ENCODE measurements at regions not wholly inside any gene's neighbourhood (a gene's known extent, or its start where the extent isn't known, plus 50 kb on each side); places are given as distances from the start of the nearest gene placed in this dataset.

GRCh38 chr9:73665253-73665652 lies 513.6 kb downstream of the ANXA1 start:
- intact Hi-C loops (cut with micrococcal nuclease): no loop called here
- no peaks in the 10 kb centered on the region for H3K9me3 ChIP-seq (ENCODE audit: control insufficient read depth, insufficient read depth, low read length)
- H3K9me3 Mint-ChIP-seq: peaks cover 2 to 3% of the 10 kb centered on the region in 2 donors

GRCh38 chr9:73667749-73668148 lies 516.1 kb downstream of the ANXA1 start:
- Mint-ChIP-seq H3K4me1 (no peaks in the 10 kb centered on the region), H3K27ac (no peak overlapping the region), H3K27me3 (ENCODE audit: low read depth in 2 of 2) (no peaks in the 10 kb centered on the region), H3K9me3 (peaks cover 2 to 3% of the 10 kb centered on the region in 2 donors), H3K4me3 (no peak overlapping the region), H3K36me3 (no peaks in the 10 kb centered on the region)
- Histone ChIP-seq H3K4me3 (ENCODE audit: low read length) (no peak overlapping the region), H3K9me3 (ENCODE audit: control insufficient read depth, insufficient read depth, low read length) (no peaks in the 10 kb centered on the region), H3K27ac (ENCODE audit: low read length) (no peak overlapping the region), H3K27me3 (ENCODE audit: control insufficient read depth, insufficient read depth, low read length) (no peaks in the 10 kb centered on the region), H3K4me1 (ENCODE audit: control insufficient read depth, insufficient read depth, low read length) (no peaks in the 10 kb centered on the region), H3K36me3 (ENCODE audit: control insufficient read depth, insufficient read depth, low read length) (no peaks in the 10 kb centered on the region)
- no peak for ATAC-seq
- TF ChIP-seq, protein P1, sequence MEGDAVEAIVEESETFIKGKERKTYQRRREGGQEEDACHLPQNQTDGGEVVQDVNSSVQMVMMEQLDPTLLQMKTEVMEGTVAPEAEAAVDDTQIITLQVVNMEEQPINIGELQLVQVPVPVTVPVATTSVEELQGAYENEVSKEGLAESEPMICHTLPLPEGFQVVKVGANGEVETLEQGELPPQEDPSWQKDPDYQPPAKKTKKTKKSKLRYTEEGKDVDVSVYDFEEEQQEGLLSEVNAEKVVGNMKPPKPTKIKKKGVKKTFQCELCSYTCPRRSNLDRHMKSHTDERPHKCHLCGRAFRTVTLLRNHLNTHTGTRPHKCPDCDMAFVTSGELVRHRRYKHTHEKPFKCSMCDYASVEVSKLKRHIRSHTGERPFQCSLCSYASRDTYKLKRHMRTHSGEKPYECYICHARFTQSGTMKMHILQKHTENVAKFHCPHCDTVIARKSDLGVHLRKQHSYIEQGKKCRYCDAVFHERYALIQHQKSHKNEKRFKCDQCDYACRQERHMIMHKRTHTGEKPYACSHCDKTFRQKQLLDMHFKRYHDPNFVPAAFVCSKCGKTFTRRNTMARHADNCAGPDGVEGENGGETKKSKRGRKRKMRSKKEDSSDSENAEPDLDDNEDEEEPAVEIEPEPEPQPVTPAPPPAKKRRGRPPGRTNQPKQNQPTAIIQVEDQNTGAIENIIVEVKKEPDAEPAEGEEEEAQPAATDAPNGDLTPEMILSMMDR (IDR thresholded peaks at IDR 0.05): no peak
- no peak for DNase-seq
- intact Hi-C loops (cut with micrococcal nuclease): no loop called here
- 84% methylated on average over 1 of the region's 1 CpG for WGBS (ENCODE audit: insufficient coverage)

More at GRCh38 chr9:73665253-73665652, 513.6 kb downstream of the ANXA1 start:
- Histone ChIP-seq H3K27me3 (ENCODE audit: control insufficient read depth, insufficient read depth, low read length) (no peaks in the 10 kb centered on the region), H3K4me1 (ENCODE audit: control insufficient read depth, insufficient read depth, low read length) (no peaks in the 10 kb centered on the region), H3K27ac (ENCODE audit: low read length) (no peak overlapping the region), H3K36me3 (ENCODE audit: control insufficient read depth, insufficient read depth, low read length) (no peaks in the 10 kb centered on the region), H3K4me3 (ENCODE audit: low read length) (no peak overlapping the region)
- Mint-ChIP-seq H3K4me1 (no peaks in the 10 kb centered on the region), H3K27me3 (ENCODE audit: low read depth in 2 of 2) (peaks cover 0 to 3% of the 10 kb centered on the region in 2 donors), H3K27ac (no peak overlapping the region), H3K4me3 (no peak overlapping the region), H3K36me3 (no peaks in the 10 kb centered on the region)
- no peak for DNase-seq
- 60% methylated on average over 1 of the region's 1 CpG for WGBS (ENCODE audit: insufficient coverage)
- TF ChIP-seq, protein P1 (IDR thresholded peaks at IDR 0.05): no peak
- ATAC-seq: no peak

DNA sequence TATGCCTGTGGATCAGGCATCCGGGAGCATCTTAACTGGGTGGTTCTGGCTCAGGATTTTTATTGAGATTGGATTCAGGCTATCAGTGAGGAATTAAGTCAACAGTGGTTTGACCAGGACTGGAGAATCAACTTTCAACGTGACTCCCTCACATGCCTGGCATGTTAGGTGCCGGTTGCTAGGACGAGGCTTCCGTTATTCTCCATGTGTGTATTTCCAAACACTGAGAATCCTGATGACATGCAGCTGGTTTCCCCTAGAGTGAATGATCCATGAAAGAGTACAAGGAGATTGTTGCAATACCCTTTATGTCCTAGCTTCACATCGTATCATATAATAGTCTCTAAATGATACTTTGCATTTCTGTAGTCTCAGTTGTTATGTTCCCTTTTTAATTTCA lies 529.2 kb downstream of the ANXA1 start:
- Histone ChIP-seq H3K9me3 (ENCODE audit: control insufficient read depth, insufficient read depth, low read length) (no peaks in the 10 kb centered on the region), H3K4me3 (ENCODE audit: low read length) (no peak overlapping the region), H3K36me3 (ENCODE audit: control insufficient read depth, insufficient read depth, low read length) (no peaks in the 10 kb centered on the region), H3K27me3 (ENCODE audit: control insufficient read depth, insufficient read depth, low read length) (no peaks in the 10 kb centered on the region), H3K4me1 (ENCODE audit: control insufficient read depth, insufficient read depth, low read length) (no peaks in the 10 kb centered on the region), H3K27ac (ENCODE audit: low read length) (no peak overlapping the region)
- no peak overlapping the region for H3K4me3 Mint-ChIP-seq
- 91% methylated on average over 5 of the region's 6 CpGs for WGBS (ENCODE audit: insufficient coverage)
- peaks cover 2% of the 10 kb centered on the region in 2 donors for H3K9me3 Mint-ChIP-seq
- no peaks in the 10 kb centered on the region for H3K27me3 Mint-ChIP-seq (ENCODE audit: low read depth in 2 of 2)
- DNase-seq: no peak
- peaks cover 5% of the 10 kb centered on the region for H3K36me3 Mint-ChIP-seq
- intact Hi-C loops (cut with micrococcal nuclease): no loop called here
- H3K27ac Mint-ChIP-seq: no peak overlapping the region
- ATAC-seq: no peak
- TF ChIP-seq, protein P1 (IDR thresholded peaks at IDR 0.05): no peak
- H3K4me1 Mint-ChIP-seq: no peaks in the 10 kb centered on the region

DNA sequence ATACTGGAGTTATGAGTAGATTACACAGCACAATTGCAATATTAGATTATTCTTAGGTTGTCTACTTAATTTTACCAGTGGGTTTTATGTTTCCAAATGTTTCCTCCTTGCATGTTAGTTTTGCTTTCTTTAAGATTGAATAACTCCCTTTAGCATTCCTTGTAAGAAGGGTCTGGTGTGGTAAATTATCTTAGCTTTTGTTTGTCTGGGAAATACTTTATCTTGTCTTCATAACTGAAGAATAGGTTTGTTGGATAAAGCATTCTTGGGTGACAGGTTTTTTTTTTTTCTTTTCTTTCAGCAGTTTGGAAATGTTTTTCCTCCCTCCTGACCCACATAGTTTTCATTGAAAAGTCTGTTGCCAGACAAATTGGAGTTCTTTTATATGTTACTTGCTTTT lies 531.1 kb downstream of the ANXA1 start:
- Histone ChIP-seq H3K4me1 (ENCODE audit: control insufficient read depth, insufficient read depth, low read length) (no peaks in the 10 kb centered on the region), H3K27me3 (ENCODE audit: control insufficient read depth, insufficient read depth, low read length) (no peaks in the 10 kb centered on the region), H3K9me3 (ENCODE audit: control insufficient read depth, insufficient read depth, low read length) (no peaks in the 10 kb centered on the region), H3K4me3 (ENCODE audit: low read length) (no peak overlapping the region), H3K27ac (ENCODE audit: low read length) (no peak overlapping the region), H3K36me3 (ENCODE audit: control insufficient read depth, insufficient read depth, low read length) (no peaks in the 10 kb centered on the region)
- no peak overlapping the region for H3K4me3 Mint-ChIP-seq
- H3K4me1 Mint-ChIP-seq: no peaks in the 10 kb centered on the region
- H3K27me3 Mint-ChIP-seq (ENCODE audit: low read depth in 2 of 2): no peaks in the 10 kb centered on the region
- peaks cover 2% of the 10 kb centered on the region in 2 donors for H3K9me3 Mint-ChIP-seq
- intact Hi-C loops (cut with micrococcal nuclease): no loop called here
- peaks cover 5% of the 10 kb centered on the region for H3K36me3 Mint-ChIP-seq
- TF ChIP-seq, protein P1 (IDR thresholded peaks at IDR 0.05): no peak
- DNase-seq: no peak
- no peak overlapping the region for H3K27ac Mint-ChIP-seq
- ATAC-seq: no peak

All from natural killer cell (primary cell).